CD4-positive, alpha-beta T cell treated with Interferon alpha-2 for 1 hour (primary cell): ENCODE measurements at regions not wholly inside any gene's neighbourhood (a gene's known extent, or its start where the extent isn't known, plus 50 kb on each side); places are given as distances from the start of the nearest gene placed in this dataset.

Experiments
- DNase-seq, 2 donors: peaks; one replicate each; pipeline ENCODE4 v3.0.0-alpha.2; 2020 to 2022

- DNase-seq = no peak
These were observed 94.2 kb upstream of the ALDH1A3 start for GRCh38 chr15:100785181-100786138.

- no peak for DNase-seq
These were observed 93.5 kb upstream of the ALDH1A3 start for GRCh38 chr15:100786139-100786531.

DNA sequence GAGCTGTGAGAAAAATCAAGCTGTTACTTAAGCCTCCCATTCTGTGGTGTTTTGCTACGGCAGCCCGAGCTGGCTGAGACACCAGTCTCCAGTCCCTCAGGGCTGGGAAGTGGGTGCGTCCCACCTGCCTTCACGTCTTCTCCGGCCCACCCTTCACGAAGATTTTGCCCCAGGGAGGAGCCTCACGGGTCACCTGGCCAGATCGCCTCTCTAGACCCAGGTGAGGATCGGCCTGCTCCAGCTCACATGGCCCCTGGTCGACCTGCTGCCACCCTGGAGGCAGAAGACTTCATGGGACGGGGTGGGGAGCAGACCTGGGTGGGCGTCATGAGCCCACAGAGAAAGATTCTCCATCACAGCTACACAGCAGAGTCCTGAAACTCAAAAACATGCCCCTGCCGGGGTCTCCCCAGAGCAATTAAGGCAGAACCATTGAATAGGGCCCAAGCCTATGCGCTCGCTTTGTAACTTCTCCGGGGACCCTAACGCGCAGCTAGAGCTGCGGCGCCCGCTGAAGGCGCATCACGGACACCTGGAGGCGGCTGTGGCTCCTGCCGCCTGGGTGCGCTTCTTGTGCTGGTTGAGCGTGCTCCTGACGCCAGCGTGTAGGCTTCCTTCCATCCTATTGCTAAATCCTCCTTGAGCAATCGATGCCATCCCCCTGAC, 92.6 kb upstream of the ALDH1A3 start:
- DNase-seq = no peak

GRCh38 chr15:100787567-100788417, 91.8 kb upstream of the ALDH1A3 start:
- DNase-seq = no peak

- DNase-seq = no peak
These were observed 91.1 kb upstream of the ALDH1A3 start for GRCh38 chr15:100788418-100789105.

GRCh38 chr15:100790786-100791265, 88.8 kb upstream of the ALDH1A3 start:
- DNase-seq = no peak

DNA sequence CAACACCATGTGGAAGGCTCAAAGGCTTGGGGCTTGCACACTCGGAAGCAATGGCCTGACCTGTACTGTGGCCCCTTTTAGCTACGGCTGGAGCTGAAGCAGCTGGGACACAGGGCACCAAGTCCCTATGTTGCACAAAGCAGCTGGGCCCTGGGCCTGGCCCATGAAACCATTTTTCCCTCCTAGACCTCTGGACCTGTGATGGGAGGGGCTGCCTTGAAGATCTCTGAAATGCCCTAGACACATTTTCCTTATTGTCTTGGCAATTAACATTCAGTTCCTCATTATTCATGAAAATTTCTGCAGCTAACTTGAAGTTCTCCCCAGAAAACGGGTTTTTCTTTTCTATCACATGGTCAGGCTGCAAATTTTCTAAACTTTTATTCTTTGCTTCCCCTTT, 85.6 kb upstream of the ALDH1A3 start:
- DNase-seq = no peak

GRCh38 chr15:100801256-100801900, 78.3 kb upstream of the ALDH1A3 start:
- no peak for DNase-seq

DNA sequence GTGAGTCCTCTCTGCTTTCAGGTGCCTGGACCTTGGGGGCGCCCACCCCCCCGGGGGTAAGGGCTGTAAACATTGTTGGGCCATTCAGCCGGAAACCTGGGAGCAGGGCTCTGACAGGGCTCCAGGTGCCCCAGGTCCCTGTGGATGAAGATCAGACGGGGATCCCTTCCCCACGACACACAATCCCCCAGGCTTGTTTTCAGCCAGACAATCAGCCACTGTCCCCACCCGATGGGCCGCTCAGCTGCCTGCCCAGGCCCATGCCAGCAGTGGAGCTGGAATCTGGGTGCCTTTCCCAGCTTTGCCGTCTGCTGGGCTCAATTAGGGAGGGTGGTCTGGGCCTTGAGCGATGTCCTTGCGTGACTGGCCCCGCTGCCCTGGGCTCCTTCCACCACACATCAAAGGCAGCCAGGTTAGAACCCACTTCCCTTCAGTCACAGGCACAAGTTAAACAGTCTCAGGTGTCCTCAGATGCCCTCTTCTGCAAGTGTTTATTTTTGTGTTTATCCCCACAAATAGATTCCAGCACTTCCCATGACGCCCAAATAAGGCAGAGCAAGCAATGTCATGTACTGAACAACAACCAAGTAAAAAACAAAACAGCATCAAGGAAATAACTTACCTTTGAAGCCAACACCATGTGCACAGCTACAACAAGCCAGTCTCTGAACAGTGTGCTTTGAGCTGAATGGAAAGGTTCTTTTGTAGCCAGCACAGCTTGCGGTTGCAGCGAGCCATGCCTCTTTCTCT, 77.0 kb upstream of the ALDH1A3 start:
- DNase-seq = no peak

DNA sequence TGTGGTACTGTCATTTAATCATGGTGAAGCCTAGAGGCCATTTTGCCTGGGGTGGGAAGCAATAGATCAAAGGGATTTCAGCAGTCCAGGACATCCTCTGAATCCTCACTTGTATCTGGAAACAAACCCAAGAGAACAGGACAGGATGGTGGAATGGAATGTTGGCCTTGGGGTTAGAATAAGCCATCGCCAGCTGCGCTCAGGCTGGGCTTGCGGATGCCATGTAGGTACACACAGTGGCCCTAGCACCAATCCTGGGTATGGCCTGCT, 76.5 kb upstream of the ALDH1A3 start:
- DNase-seq = no peak

DNA sequence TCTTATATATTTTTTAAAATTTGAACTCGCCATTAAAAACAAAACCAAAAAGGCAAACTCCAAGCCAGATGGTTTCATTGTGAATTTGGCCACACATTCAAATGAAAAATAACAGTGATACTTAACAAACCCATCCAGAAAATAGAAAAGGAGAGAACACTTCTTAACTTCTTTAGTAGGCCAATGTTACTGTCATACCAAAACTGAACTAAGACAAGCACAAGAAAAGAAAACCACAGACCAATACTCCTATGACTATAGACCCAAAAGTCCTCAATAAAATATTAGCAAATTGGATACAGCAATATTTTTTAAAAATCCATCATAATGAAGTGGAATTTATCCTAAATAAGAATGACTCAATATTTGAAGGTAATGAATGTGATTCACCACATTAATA, 73.5 kb upstream of the ALDH1A3 start:
- no peak for DNase-seq

DNA sequence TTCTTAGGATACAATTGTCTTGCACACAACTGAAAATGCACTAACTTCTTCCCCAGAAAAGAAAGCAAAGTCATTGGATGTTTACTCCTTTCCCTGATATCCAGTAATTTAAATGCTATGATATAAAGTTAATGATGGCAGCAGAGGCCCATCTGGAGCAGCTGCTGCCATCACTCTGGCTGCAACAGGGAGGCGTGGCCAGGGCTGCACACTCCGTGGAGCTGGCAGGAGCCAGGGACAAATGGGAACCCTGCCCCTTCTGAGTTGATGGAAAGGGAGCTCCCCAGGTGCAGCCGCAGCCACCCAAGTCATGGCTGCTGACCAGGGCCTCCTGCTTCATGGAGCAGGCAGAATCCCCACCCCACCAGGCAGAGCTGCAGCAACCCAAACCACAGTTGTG, 72.6 kb upstream of the ALDH1A3 start:
- no peak for DNase-seq

DNA sequence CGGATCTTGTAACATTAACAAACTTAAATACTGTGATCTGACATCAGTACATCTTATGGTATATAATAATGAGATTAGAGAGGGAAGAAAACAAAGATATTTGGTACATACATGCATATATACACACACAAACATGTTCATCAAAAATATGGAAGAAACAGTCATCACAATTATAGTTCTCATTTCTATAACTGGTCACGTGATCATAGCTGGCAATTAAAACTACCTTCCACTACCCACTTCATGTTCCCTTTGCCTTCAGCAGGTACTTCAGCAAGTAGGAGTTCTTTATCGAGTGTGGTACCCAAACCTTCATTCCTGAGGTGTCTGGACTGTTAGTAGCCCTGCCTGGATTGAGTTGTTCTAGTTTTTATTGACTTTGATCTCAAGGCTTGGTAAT, 70.9 kb upstream of the ALDH1A3 start:
- no peak for DNase-seq

DNA sequence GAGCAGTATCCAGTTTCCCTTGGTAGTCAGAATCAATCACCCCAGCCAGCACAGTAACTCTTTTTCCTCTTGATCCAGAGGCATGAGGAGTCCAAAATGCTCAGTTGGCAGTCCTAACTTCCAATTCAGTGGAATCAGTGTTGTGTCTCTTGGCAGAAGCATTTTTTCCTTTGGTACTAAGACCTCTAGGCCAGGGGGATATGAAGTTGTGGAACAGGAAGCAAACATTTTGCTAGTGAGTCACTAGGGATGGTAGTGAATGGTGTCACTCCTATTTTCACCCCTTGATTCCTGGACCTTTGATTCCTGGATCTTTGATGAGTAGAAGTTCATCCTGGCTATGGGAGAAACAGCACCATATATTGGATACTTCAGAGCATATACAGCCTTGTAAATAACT, 70.5 kb upstream of the ALDH1A3 start:
- no peak for DNase-seq

- no peak for DNase-seq
These were observed 70.0 kb upstream of the ALDH1A3 start for GRCh38 chr15:100809587-100809986.

DNA sequence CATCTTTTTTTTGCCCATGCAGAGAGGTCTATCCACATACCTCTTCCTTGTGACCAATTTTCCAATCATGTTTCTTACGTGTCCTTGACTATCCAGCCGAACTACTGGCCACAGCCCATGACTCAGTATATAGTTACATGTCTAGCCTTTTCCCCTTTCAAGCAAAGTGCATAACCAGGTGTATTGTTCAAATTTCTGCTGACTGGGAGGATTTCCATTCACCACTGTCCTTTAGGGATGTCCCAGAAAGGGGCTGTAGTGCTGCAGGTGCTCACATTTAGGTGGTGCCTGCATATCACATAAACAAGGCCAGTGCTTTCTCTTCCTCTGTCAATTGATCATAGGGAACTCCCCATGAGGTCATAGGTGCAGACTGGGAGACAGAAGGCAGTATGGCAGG, 69.4 kb upstream of the ALDH1A3 start:
- no peak for DNase-seq

DNA sequence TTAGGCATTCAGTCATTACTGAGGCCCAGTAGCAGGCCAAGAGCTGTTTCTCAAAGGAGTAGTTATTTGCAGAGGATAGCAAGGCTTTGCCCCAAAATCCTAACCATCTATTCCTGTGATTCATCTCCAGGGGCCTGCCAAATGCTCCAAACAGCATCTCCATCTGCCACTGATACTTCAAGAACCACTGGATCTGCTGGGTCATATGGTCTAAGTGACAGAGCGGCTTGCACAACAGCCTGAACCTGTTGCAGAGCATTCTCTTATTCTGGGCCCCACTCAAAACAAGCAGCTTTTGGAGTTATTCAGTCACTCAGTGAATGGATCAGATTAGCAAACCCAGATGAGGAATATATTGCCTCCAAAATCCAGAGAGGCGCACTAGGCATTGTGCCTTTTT, 68.8 kb upstream of the ALDH1A3 start:
- no peak for DNase-seq

GRCh38 chr15:100812802-100813201, 66.8 kb upstream of the ALDH1A3 start:
- DNase-seq = no peak

DNA sequence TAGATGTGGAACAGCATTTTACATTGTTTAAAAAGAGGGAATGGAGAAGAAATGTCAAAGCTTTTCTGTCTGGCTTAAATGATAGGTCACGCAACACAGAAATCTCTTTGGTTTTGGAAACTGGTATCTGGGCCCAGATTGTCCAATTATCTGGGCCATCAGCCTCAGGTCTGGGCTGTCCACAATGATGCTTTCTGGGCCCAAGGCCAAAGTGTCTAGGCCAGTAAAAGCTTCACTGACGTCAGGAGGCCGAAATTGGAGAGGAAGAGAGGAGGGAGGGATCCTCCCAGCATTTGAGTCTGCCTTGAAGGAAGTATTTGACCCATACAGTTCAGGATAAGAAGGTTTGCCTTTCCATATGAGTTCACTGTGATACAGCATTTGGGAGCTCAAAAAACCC, 60.7 kb upstream of the ALDH1A3 start:
- DNase-seq = no peak

GRCh38 chr15:100820528-100820927, 59.1 kb upstream of the ALDH1A3 start:
- no peak for DNase-seq

DNA sequence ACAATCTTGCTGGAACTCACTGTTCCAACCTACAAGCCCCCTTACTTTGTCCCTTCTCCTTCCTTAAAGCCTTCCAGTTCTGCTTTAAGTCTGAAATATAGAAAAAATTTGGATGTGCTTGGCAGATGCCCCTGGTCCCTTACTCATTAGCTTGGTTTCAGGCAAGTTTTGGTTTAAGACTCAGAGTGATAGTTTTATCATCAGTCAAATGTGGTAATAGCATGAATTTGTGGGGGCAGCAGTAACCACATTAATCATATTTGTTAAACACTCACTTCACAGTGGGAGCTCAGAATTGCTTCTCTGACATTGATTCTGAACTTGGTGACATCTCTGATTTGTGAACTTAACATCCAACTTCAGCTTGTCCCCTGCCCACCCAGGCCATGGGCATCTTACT, 58.3 kb upstream of the ALDH1A3 start:
- DNase-seq = no peak

DNA sequence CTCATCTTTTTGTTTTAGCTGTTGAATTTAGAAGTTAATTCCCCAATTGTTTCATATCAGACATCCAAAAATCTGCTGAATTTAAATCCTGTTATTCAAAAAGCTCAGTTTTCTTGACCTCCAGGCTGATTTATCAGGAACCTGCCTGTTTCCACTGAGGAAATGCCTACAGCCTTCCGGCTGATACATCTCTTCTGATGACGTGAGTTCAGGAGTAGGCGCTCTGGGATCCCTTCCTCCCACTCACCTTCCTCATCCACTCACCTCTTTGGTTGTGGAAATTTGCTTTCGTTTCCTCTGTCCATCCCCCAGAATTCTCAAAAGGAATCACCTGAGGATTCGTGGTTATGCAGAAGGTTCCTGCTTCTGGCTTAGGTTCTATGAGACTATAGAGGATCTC, 55.4 kb upstream of the ALDH1A3 start:
- no peak for DNase-seq
